ENCODE measurements at regions not wholly inside any gene's neighbourhood (a gene's known extent, or its start where the extent isn't known, plus 50 kb on each side); places are given as distances from the start of the nearest gene placed in this dataset.

DNA sequence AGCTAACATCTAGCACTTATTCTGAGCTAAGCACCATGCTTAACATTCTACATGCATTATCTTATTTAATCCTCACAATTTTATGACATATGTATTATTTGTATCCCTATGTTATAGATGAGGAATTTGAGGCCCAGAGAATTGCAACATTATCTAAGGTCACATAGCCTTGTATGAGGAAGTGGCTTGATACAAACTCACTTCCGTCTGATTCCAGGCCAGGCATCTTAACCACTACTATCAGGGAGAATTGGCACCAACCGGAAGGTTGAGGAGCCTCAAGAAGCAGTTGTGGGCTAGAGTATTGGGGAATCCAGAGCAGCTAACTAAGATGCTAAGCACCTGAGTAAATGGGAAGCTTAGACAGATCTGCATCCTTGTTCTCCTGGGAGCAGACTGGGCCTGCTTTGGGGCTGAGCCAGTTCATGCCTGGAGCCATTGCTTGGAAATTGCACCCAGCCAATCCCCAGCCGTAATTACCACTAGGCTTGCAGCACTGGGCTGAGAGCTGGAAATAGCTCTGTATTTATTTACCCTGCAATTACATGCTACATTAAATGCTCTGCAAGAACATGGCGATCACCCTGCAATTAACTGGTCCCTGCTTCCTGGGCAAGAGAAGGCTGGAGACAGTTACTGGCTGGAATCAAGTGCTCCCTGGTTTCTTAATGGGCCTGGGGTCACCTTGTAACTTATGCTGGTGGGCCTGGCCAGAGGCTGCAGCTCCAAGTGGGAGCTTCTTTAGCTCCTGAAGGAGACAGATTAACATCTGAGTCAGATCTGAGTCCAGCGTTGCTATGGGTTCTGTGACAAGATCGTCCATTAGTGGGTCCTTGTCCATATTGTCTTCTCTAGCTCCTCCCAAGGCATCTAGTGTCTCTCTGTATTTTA, 273.1 kb upstream of the CCL2 start:
- TF ChIP-seq, protein P1, sequence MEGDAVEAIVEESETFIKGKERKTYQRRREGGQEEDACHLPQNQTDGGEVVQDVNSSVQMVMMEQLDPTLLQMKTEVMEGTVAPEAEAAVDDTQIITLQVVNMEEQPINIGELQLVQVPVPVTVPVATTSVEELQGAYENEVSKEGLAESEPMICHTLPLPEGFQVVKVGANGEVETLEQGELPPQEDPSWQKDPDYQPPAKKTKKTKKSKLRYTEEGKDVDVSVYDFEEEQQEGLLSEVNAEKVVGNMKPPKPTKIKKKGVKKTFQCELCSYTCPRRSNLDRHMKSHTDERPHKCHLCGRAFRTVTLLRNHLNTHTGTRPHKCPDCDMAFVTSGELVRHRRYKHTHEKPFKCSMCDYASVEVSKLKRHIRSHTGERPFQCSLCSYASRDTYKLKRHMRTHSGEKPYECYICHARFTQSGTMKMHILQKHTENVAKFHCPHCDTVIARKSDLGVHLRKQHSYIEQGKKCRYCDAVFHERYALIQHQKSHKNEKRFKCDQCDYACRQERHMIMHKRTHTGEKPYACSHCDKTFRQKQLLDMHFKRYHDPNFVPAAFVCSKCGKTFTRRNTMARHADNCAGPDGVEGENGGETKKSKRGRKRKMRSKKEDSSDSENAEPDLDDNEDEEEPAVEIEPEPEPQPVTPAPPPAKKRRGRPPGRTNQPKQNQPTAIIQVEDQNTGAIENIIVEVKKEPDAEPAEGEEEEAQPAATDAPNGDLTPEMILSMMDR (IDR thresholded peaks at IDR 0.05) = no peak
- no peak for TF ChIP-seq POLR2A (IDR thresholded peaks at IDR 0.05)

Measured in heart left ventricle (tissue), 13 donors.